IMR-90 (cell line): ENCODE measurements at regions not wholly inside any gene's neighbourhood (a gene's known extent, or its start where the extent isn't known, plus 50 kb on each side); places are given as distances from the start of the nearest gene placed in this dataset.

ENCODE experiments used
- ATAC-seq: fragments of 200-7000 bp; cut with Tn5 transposase; 2 replicates; pipeline ENCODE4 v1.9.1; 2020; ENCODE audit warnings: low read depth, mild to moderate bottlenecking, moderate library complexity
- BruUV-seq: library from RNA; stranded (reverse); fragments of 400-500 nt; replicated peaks from 2 replicates; lab custom pipeline; 2021; lab: Mats Ljungman, UMichigan
- CTCF ChIA-PET: fragments of 300-600 bp; formaldehyde crosslinking; extraction: SDS; loops from one replicate; lab custom pipeline; 2021; ENCODE audit warnings: antibody characterized with exemption; lab: Yijun Ruan, JAX
- POLR2A ChIA-PET: fragments of 300-600 bp; sonication (Branson Sonifier 250); formaldehyde crosslinking; loops from one replicate; lab custom pipeline; 2022; ENCODE audit warnings: antibody characterized with exemption; ENCODE audit not compliant: unreplicated experiment; lab: Charles Lee
- DNase-seq: peaks from one replicate; pipeline ENCODE4 v3.0.0; 2013
- H2AFZ ChIP-seq: replicated peaks from 2 replicates; pipeline ENCODE3; 2013; ENCODE audit warnings: low read length, mild to moderate bottlenecking; ENCODE audit not compliant: poor library complexity
- H2AK5ac ChIP-seq: 2 replicates; pipeline ENCODE4 v1.6.1; 2013; ENCODE audit warnings: low read depth, low read length, inconsistent platforms
- H2AK9ac ChIP-seq: replicated peaks from 2 replicates; pipeline ENCODE3; 2013; ENCODE audit warnings: mild to moderate bottlenecking, low read depth, low read length, moderate library complexity; ENCODE audit not compliant: poor library complexity
- H2BK120ac ChIP-seq: 2 replicates; pipeline ENCODE4 v1.6.1; 2013; ENCODE audit warnings: low read depth, low read length, inconsistent platforms
- H2BK15ac ChIP-seq: 3 replicates; pipeline ENCODE4 v1.6.1; 2013; ENCODE audit warnings: low read depth, low read length, inconsistent platforms
- H2BK20ac ChIP-seq: 2 replicates; pipeline ENCODE4 v1.6.1; 2013; ENCODE audit warnings: low read depth, mild to moderate bottlenecking, inconsistent platforms, low read length, moderate library complexity
- H2BK5ac ChIP-seq: 2 replicates; pipeline ENCODE4 v1.6.1; 2013; ENCODE audit warnings: mild to moderate bottlenecking, low read depth, low read length, inconsistent platforms; ENCODE audit not compliant: poor library complexity, severe bottlenecking
- H3K14ac ChIP-seq: replicated peaks from 2 replicates; pipeline ENCODE4 v1.6.1; 2013; ENCODE audit warnings: low read depth, low read length, inconsistent platforms
- H3K18ac ChIP-seq: 2 replicates; pipeline ENCODE4 v1.6.1; 2013; ENCODE audit warnings: low read depth, low read length, control low read depth
- H3K23ac ChIP-seq: 2 replicates; pipeline ENCODE4 v1.6.1; 2013; ENCODE audit warnings: low read depth, low read length, inconsistent platforms
- H3K27ac ChIP-seq: 2 replicates; pipeline ENCODE4 v1.5.1; 2013; ENCODE audit warnings: mild to moderate bottlenecking, control low read depth, low read length; ENCODE audit not compliant: insufficient read depth
- H3K27me3 ChIP-seq: 2 replicates; pipeline ENCODE4 v1.6.1; 2013; ENCODE audit warnings: low read length; ENCODE audit not compliant: control insufficient read depth, insufficient read depth
- H3K36me3 ChIP-seq: 2 replicates; pipeline ENCODE4 v1.6.1; 2013; ENCODE audit warnings: low read length, mixed read lengths; ENCODE audit not compliant: control insufficient read depth, insufficient read depth
- H3K4ac ChIP-seq: 2 replicates; pipeline ENCODE4 v1.6.1; 2013; ENCODE audit warnings: low read depth, low read length, inconsistent platforms
- H3K4me1 ChIP-seq: 2 replicates; pipeline ENCODE4 v1.6.1; 2013; ENCODE audit warnings: low read length, mixed read lengths; ENCODE audit not compliant: control insufficient read depth, insufficient read depth
- H3K4me2 ChIP-seq: 2 replicates; pipeline ENCODE4 v1.6.1; 2013; ENCODE audit warnings: low read depth, mild to moderate bottlenecking, control low read depth, low read length, moderate library complexity
- H3K4me3 ChIP-seq: 2 replicates; pipeline ENCODE4 v1.5.1; 2013; ENCODE audit warnings: low read depth, mild to moderate bottlenecking, control low read depth, low read length, moderate library complexity; ENCODE audit not compliant: insufficient read depth
- H3K56ac ChIP-seq: 2 replicates; pipeline ENCODE4 v1.6.1; 2013; ENCODE audit warnings: low read length, inconsistent platforms; ENCODE audit not compliant: insufficient read depth; ENCODE audit errors: extremely low read depth
- H3K79me1 ChIP-seq, 2 experiments: 2 replicates each; pipeline ENCODE4 v1.6.1; 2013; ENCODE audit warnings: low read length in 2 of 2, inconsistent platforms in 1 of 2, low read depth in 1 of 2
- H3K9ac ChIP-seq: 2 replicates; pipeline ENCODE4 v1.6.1; 2013; ENCODE audit warnings: low read depth, low read length, control low read depth
- H3K9me1 ChIP-seq: 2 replicates; pipeline ENCODE4 v1.6.1; 2013; ENCODE audit warnings: low read length, inconsistent platforms; ENCODE audit not compliant: insufficient read depth
- H3K9me3 ChIP-seq: 2 replicates; pipeline ENCODE4 v1.6.1; 2013; ENCODE audit warnings: low read length; ENCODE audit not compliant: control insufficient read depth, insufficient read depth
- H4K20me1 ChIP-seq: 2 replicates; pipeline ENCODE4 v1.6.1; 2013; ENCODE audit warnings: low read length, inconsistent platforms; ENCODE audit not compliant: insufficient read depth
- H4K5ac ChIP-seq: 2 replicates; pipeline ENCODE4 v1.6.1; 2013; ENCODE audit warnings: mild to moderate bottlenecking, low read depth, low read length, control low read depth
- H4K8ac ChIP-seq, 2 experiments: 2 replicates each; pipeline ENCODE4 v1.6.1; 2013; ENCODE audit warnings: low read depth in 2 of 2, low read length in 2 of 2, control low read depth in 1 of 2, inconsistent platforms in 1 of 2
- H4K91ac ChIP-seq: 2 replicates; pipeline ENCODE4 v1.6.1; 2013; ENCODE audit warnings: low read depth, low read length, inconsistent platforms; ENCODE audit not compliant: insufficient read depth
- CTCF ChIP-seq: conservative IDR thresholded peaks from 2 replicates; pipeline ENCODE4 v1.5.1; 2012; ENCODE audit warnings: mild to moderate bottlenecking, low read depth, low read length, improper control_type of control experiment
- ELK1 ChIP-seq: fragments of 150-350 bp; IDR thresholded peaks from 2 replicates; pipeline ENCODE4 v1.6.1; 2016; ENCODE audit warnings: low read depth, mild to moderate bottlenecking, low read length, moderate library complexity, borderline replicate concordance
- MXI1 ChIP-seq: IDR thresholded peaks from 2 replicates; pipeline ENCODE4 v1.6.1; 2012; ENCODE audit warnings: low read depth, mild to moderate bottlenecking, low read length, moderate library complexity, borderline replicate concordance
- RAD21 ChIP-seq: IDR thresholded peaks from 2 replicates; pipeline ENCODE4 v1.6.1; 2012; ENCODE audit warnings: low read length, improper control_type of control experiment
- SMC3 ChIP-seq: fragments of 150-350 bp; IDR thresholded peaks from 2 replicates; pipeline ENCODE4 v1.6.1; 2016; ENCODE audit warnings: low read depth, mild to moderate bottlenecking, antibody characterized with exemption, low read length, moderate library complexity
- WGBS, 2 experiments: methylation state at CpG; one replicate each; pipeline versions ENCODE4 v1.1.5 to v1.1.7; 2013; ENCODE audit warnings: missing lambda C conversion rate in 2 of 2; ENCODE audit not compliant: insufficient read length in 1 of 2; ENCODE audit errors: extremely low coverage in 2 of 2; 5-methylcytosine and 5-hydroxymethylcytosine counted together
- dilution Hi-C: fragments of 300-500 bp; cut with HindIII; formaldehyde crosslinking; loops from one replicate; pipeline ENCODE4 v1.14.3; 2018; ENCODE audit warnings: low sequenced_read_pairs; ENCODE audit not compliant: unreplicated experiment
- in situ Hi-C: fragments of 300-500 bp; cut with MboI; formaldehyde crosslinking; loops from 3 replicates; pipeline ENCODE4 v1.14.3; 2019; ENCODE audit warnings: low sequenced_read_pairs, inconsistent platforms, mixed read lengths
- intact Hi-C: fragments of 100-400 bp; cut with micrococcal nuclease; formaldehyde crosslinking; loops from 2 replicates; pipeline ENCODE4 v1.10.0; 2022

- CTCF ChIA-PET: no interaction called here
- no peak overlapping the region for H2BK120ac ChIP-seq
- in situ Hi-C loops (no loop called here), intact Hi-C loops (no loop called here), dilution Hi-C loops (no loop called here)
- H3K14ac ChIP-seq: no peak overlapping the region
- no peak overlapping the region for H2BK5ac ChIP-seq
- H3K18ac ChIP-seq: no peak overlapping the region
- H4K8ac ChIP-seq: no peak overlapping the region
- no peaks in the 10 kb centered on the region for H3K79me1 ChIP-seq
- H3K4me3 ChIP-seq: no peak overlapping the region
- H3K27ac ChIP-seq: no peak overlapping the region
- POLR2A ChIA-PET: no interaction called here
- no peak overlapping the region for H4K91ac ChIP-seq
- no peak overlapping the region for H2AK9ac ChIP-seq
- H3K23ac ChIP-seq: no peak overlapping the region
- DNase-seq: no peak
- peaks cover 4% of the 10 kb centered on the region for H3K9me3 ChIP-seq
- H3K56ac ChIP-seq: no peak overlapping the region
- no peak overlapping the region for H2BK15ac ChIP-seq
- no peaks in the 10 kb centered on the region for H3K4me1 ChIP-seq
- no peak for ATAC-seq
- H3K9ac ChIP-seq: no peak overlapping the region
- no peak overlapping the region for H3K4me2 ChIP-seq
- H4K20me1 ChIP-seq: no peaks in the 10 kb centered on the region
- no peak for TF ChIP-seq CTCF
- TF ChIP-seq RAD21: no peak
- no peak for TF ChIP-seq MXI1
- no peak for TF ChIP-seq ELK1
- TF ChIP-seq SMC3: no peak
- no peaks in the 10 kb centered on the region for H3K36me3 ChIP-seq
- no peak overlapping the region for H4K5ac ChIP-seq
- no peaks in the 10 kb centered on the region for H3K27me3 ChIP-seq
- no TSS peak for BruUV-seq
- no peak overlapping the region for H3K4ac ChIP-seq
- H3K9me1 ChIP-seq: no peaks in the 10 kb centered on the region
- no CpG with 5 or more reads among the region's 3 CpGs for WGBS, 2 experiments
- H2BK20ac ChIP-seq: no peak overlapping the region
- H2AK5ac ChIP-seq: no peak overlapping the region
- no peak overlapping the region for H2AFZ ChIP-seq
Observed at GRCh38 chr2:34533585-34534183, 934.6 kb upstream of the FAM98A start.
